ENCODE measurements at regions not wholly inside any gene's neighbourhood (a gene's known extent, or its start where the extent isn't known, plus 50 kb on each side); places are given as distances from the start of the nearest gene placed in this dataset.

- no peaks in the 10 kb centered on the region for H3K36me3 ChIP-seq (ENCODE audit: control insufficient read depth, insufficient read depth, low read length)
- no peaks in the 10 kb centered on the region for H3K27me3 ChIP-seq (ENCODE audit: control insufficient read depth, insufficient read depth, low read length)
- no peak overlapping the region for H3K9ac ChIP-seq (ENCODE audit: low read length)
Observed at GRCh38 chr2:180927030-180927686, 53.2 kb upstream of the UBE2E3 start.

GRCh38 chr2:180925700-180926099 lies 54.7 kb upstream of the UBE2E3 start:
- H3K9me3 ChIP-seq (ENCODE audit: control insufficient read depth, insufficient read depth, low read depth, low read length) = no peaks in the 10 kb centered on the region

More at GRCh38 chr2:180927030-180927686, 53.2 kb upstream of the UBE2E3 start:
- Histone ChIP-seq H3K4me1 (ENCODE audit: control insufficient read depth, insufficient read depth, low read length) (no peaks in the 10 kb centered on the region), H3K4me3 (ENCODE audit: low read depth, low read length) (no peak overlapping the region), H3K9me3 (ENCODE audit: control insufficient read depth, insufficient read depth, low read depth, low read length) (no peaks in the 10 kb centered on the region), H3K27ac (ENCODE audit: low read depth, low read length) (no peak overlapping the region)

GRCh38 chr2:180924063-180924462 lies 56.3 kb upstream of the UBE2E3 start:
- Histone ChIP-seq H3K4me3 (ENCODE audit: low read depth, low read length) (no peak overlapping the region), H3K9ac (ENCODE audit: low read length) (no peak overlapping the region), H3K36me3 (ENCODE audit: control insufficient read depth, insufficient read depth, low read length) (no peaks in the 10 kb centered on the region), H3K4me1 (ENCODE audit: control insufficient read depth, insufficient read depth, low read length) (no peaks in the 10 kb centered on the region), H3K27ac (ENCODE audit: low read depth, low read length) (no peak overlapping the region), H3K9me3 (ENCODE audit: control insufficient read depth, insufficient read depth, low read depth, low read length) (no peaks in the 10 kb centered on the region), H3K27me3 (ENCODE audit: control insufficient read depth, insufficient read depth, low read length) (no peaks in the 10 kb centered on the region)

More at GRCh38 chr2:180925700-180926099, 54.7 kb upstream of the UBE2E3 start:
- Histone ChIP-seq H3K36me3 (ENCODE audit: control insufficient read depth, insufficient read depth, low read length) (no peaks in the 10 kb centered on the region), H3K9ac (ENCODE audit: low read length) (no peak overlapping the region), H3K27me3 (ENCODE audit: control insufficient read depth, insufficient read depth, low read length) (no peaks in the 10 kb centered on the region), H3K4me3 (ENCODE audit: low read depth, low read length) (no peak overlapping the region), H3K27ac (ENCODE audit: low read depth, low read length) (no peak overlapping the region), H3K4me1 (ENCODE audit: control insufficient read depth, insufficient read depth, low read length) (no peaks in the 10 kb centered on the region)

- H3K27me3 ChIP-seq (ENCODE audit: control insufficient read depth, insufficient read depth, low read length) = no peaks in the 10 kb centered on the region
- H3K27ac ChIP-seq (ENCODE audit: low read depth, low read length) = no peak overlapping the region
- no peak overlapping the region for H3K4me3 ChIP-seq (ENCODE audit: low read depth, low read length)
- H3K9me3 ChIP-seq (ENCODE audit: control insufficient read depth, insufficient read depth, low read depth, low read length) = no peaks in the 10 kb centered on the region
- H3K9ac ChIP-seq (ENCODE audit: low read length) = no peak overlapping the region
- no peaks in the 10 kb centered on the region for H3K36me3 ChIP-seq (ENCODE audit: control insufficient read depth, insufficient read depth, low read length)
- H3K4me1 ChIP-seq (ENCODE audit: control insufficient read depth, insufficient read depth, low read length) = peaks cover under 1% of the 10 kb centered on the region; the same call in 1 of the 2 replicates
Observed at GRCh38 chr2:180910831-180911665, 69.4 kb upstream of the UBE2E3 start.

- Histone ChIP-seq H3K27me3 (ENCODE audit: control insufficient read depth, insufficient read depth, low read length) (no peaks in the 10 kb centered on the region), H3K4me3 (ENCODE audit: low read depth, low read length) (no peak overlapping the region), H3K4me1 (ENCODE audit: control insufficient read depth, insufficient read depth, low read length) (peaks cover 17% of the 10 kb centered on the region; the same call in 1 of the 2 replicates), H3K9ac (ENCODE audit: low read length) (no peak overlapping the region), H3K36me3 (ENCODE audit: control insufficient read depth, insufficient read depth, low read length) (no peaks in the 10 kb centered on the region), H3K27ac (ENCODE audit: low read depth, low read length) (no peak overlapping the region), H3K9me3 (ENCODE audit: control insufficient read depth, insufficient read depth, low read depth, low read length) (no peaks in the 10 kb centered on the region)
Observed at GRCh38 chr2:180907731-180908130, 72.7 kb upstream of the UBE2E3 start.

GRCh38 chr2:180905461-180905860 lies 74.9 kb upstream of the UBE2E3 start:
- Histone ChIP-seq H3K9me3 (ENCODE audit: control insufficient read depth, insufficient read depth, low read depth, low read length) (no peaks in the 10 kb centered on the region), H3K27me3 (ENCODE audit: control insufficient read depth, insufficient read depth, low read length) (no peaks in the 10 kb centered on the region), H3K27ac (ENCODE audit: low read depth, low read length) (no peak overlapping the region), H3K36me3 (ENCODE audit: control insufficient read depth, insufficient read depth, low read length) (no peaks in the 10 kb centered on the region), H3K4me1 (ENCODE audit: control insufficient read depth, insufficient read depth, low read length) (peaks cover 19% of the 10 kb centered on the region; the same call in 1 of the 2 replicates), H3K4me3 (ENCODE audit: low read depth, low read length) (no peak overlapping the region), H3K9ac (ENCODE audit: low read length) (no peak overlapping the region)

- Histone ChIP-seq H3K36me3 (ENCODE audit: control insufficient read depth, insufficient read depth, low read length) (no peaks in the 10 kb centered on the region), H3K9me3 (ENCODE audit: control insufficient read depth, insufficient read depth, low read depth, low read length) (no peaks in the 10 kb centered on the region), H3K4me1 (ENCODE audit: control insufficient read depth, insufficient read depth, low read length) (peaks cover 19% of the 10 kb centered on the region; the same call in 1 of the 2 replicates), H3K9ac (ENCODE audit: low read length) (no peak overlapping the region), H3K27ac (ENCODE audit: low read depth, low read length) (no peak overlapping the region; the same call in 1 of the 2 replicates), H3K4me3 (ENCODE audit: low read depth, low read length) (no peak overlapping the region), H3K27me3 (ENCODE audit: control insufficient read depth, insufficient read depth, low read length) (no peaks in the 10 kb centered on the region)
Observed at GRCh38 chr2:180905002-180905401, 75.4 kb upstream of the UBE2E3 start.

GRCh38 chr2:180901331-180901730 lies 79.1 kb upstream of the UBE2E3 start:
- H3K4me3 ChIP-seq (ENCODE audit: low read depth, low read length) = no peak overlapping the region
- no peaks in the 10 kb centered on the region for H3K9me3 ChIP-seq (ENCODE audit: control insufficient read depth, insufficient read depth, low read depth, low read length)
- no peak overlapping the region for H3K27ac ChIP-seq (ENCODE audit: low read depth, low read length)
- no peaks in the 10 kb centered on the region for H3K27me3 ChIP-seq (ENCODE audit: control insufficient read depth, insufficient read depth, low read length)
- H3K9ac ChIP-seq (ENCODE audit: low read length) = no peak overlapping the region
- H3K36me3 ChIP-seq (ENCODE audit: control insufficient read depth, insufficient read depth, low read length) = no peaks in the 10 kb centered on the region
- peaks cover 19% of the 10 kb centered on the region; the same call in 1 of the 2 replicates for H3K4me1 ChIP-seq (ENCODE audit: control insufficient read depth, insufficient read depth, low read length)

GRCh38 chr2:180893752-180894151 lies 86.7 kb upstream of the UBE2E3 start:
- Histone ChIP-seq H3K36me3 (ENCODE audit: control insufficient read depth, insufficient read depth, low read length) (no peaks in the 10 kb centered on the region), H3K9ac (ENCODE audit: low read length) (no peak overlapping the region), H3K4me3 (ENCODE audit: low read depth, low read length) (no peak overlapping the region), H3K9me3 (ENCODE audit: control insufficient read depth, insufficient read depth, low read depth, low read length) (no peaks in the 10 kb centered on the region), H3K4me1 (ENCODE audit: control insufficient read depth, insufficient read depth, low read length) (no peaks in the 10 kb centered on the region), H3K27me3 (ENCODE audit: control insufficient read depth, insufficient read depth, low read length) (no peaks in the 10 kb centered on the region), H3K27ac (ENCODE audit: low read depth, low read length) (no peak overlapping the region)

GRCh38 chr2:180892091-180892490 lies 88.3 kb upstream of the UBE2E3 start:
- Histone ChIP-seq H3K4me1 (ENCODE audit: control insufficient read depth, insufficient read depth, low read length) (no peaks in the 10 kb centered on the region), H3K36me3 (ENCODE audit: control insufficient read depth, insufficient read depth, low read length) (no peaks in the 10 kb centered on the region), H3K4me3 (ENCODE audit: low read depth, low read length) (no peak overlapping the region), H3K27ac (ENCODE audit: low read depth, low read length) (no peak overlapping the region), H3K9me3 (ENCODE audit: control insufficient read depth, insufficient read depth, low read depth, low read length) (no peaks in the 10 kb centered on the region), H3K9ac (ENCODE audit: low read length) (no peak overlapping the region), H3K27me3 (ENCODE audit: control insufficient read depth, insufficient read depth, low read length) (no peaks in the 10 kb centered on the region)

GRCh38 chr2:180891360-180891759 lies 89.0 kb upstream of the UBE2E3 start:
- H3K27ac ChIP-seq (ENCODE audit: low read depth, low read length) = no peak overlapping the region
- H3K9me3 ChIP-seq (ENCODE audit: control insufficient read depth, insufficient read depth, low read depth, low read length) = no peaks in the 10 kb centered on the region
- H3K9ac ChIP-seq (ENCODE audit: low read length) = no peak overlapping the region
- H3K27me3 ChIP-seq (ENCODE audit: control insufficient read depth, insufficient read depth, low read length) = no peaks in the 10 kb centered on the region
- no peaks in the 10 kb centered on the region for H3K36me3 ChIP-seq (ENCODE audit: control insufficient read depth, insufficient read depth, low read length)
- no peaks in the 10 kb centered on the region for H3K4me1 ChIP-seq (ENCODE audit: control insufficient read depth, insufficient read depth, low read length)
- no peak overlapping the region for H3K4me3 ChIP-seq (ENCODE audit: low read depth, low read length)

Data from HUES6 (cell line).